Gastroesophageal sphincter (tissue), 4 donors: ENCODE measurements at regions not wholly inside any gene's neighbourhood (a gene's known extent, or its start where the extent isn't known, plus 50 kb on each side); places are given as distances from the start of the nearest gene placed in this dataset.

Experiments used
- ATAC-seq: fragments of 150-250 bp; one replicate; pipeline ENCODE4 v1.9.1; 2016; ENCODE audit warnings: mild to moderate bottlenecking, moderate library complexity
- H3K27ac ChIP-seq, 4 donors: fragments of 200-600 bp; sonication (generic) in 3 of 4; 1 replicate in 3 of 4; 2 replicates in 1 of 4; pipeline ENCODE4 v1.5.1; 2016 to 2019
- H3K27me3 ChIP-seq: fragments of 200-600 bp; sonication (generic); one replicate; pipeline ENCODE4 v1.5.1; 2019
- H3K36me3 ChIP-seq, 2 donors: fragments of 200-600 bp; sonication (generic); one replicate each; pipeline ENCODE4 v1.5.1; 2019; ENCODE audit warnings: control low read depth in 1 of 2
- H3K4me1 ChIP-seq, 3 donors: fragments of 200-600 bp; sonication (generic); 1 replicate in 2 of 3; 2 replicates in 1 of 3; pipeline ENCODE4 v1.5.1; 2016 to 2019; ENCODE audit warnings: control low read depth in 2 of 3
- H3K4me3 ChIP-seq, 2 donors: fragments of 200-600 bp; sonication (generic); one replicate each; pipeline ENCODE4 v1.5.1; 2019; ENCODE audit warnings: mild to moderate bottlenecking in 1 of 2, moderate library complexity in 1 of 2
- H3K9me3 ChIP-seq, 3 donors: fragments of 200-600 bp; sonication (generic); one replicate each; pipeline ENCODE4 v1.5.1; 2017 to 2019; ENCODE audit warnings: control low read depth in 2 of 3
- EP300 ChIP-seq: sonication (generic); formaldehyde crosslinking; IDR thresholded peaks from one replicate; pipeline ENCODE4 v1.6.1; 2017; ENCODE audit warnings: antibody characterized with exemption, mild to moderate bottlenecking
- POLR2A ChIP-seq, 2 donors: fragments of 450-650 bp; IDR thresholded peaks; one replicate each; pipeline ENCODE4 v1.6.1; 2017; ENCODE audit warnings: antibody characterized with exemption in 2 of 2, mild to moderate bottlenecking in 2 of 2, moderate library complexity in 1 of 2
- POLR2AphosphoS5 ChIP-seq: sonication (generic); formaldehyde crosslinking; IDR thresholded peaks from one replicate; pipeline ENCODE4 v1.6.1; 2017; ENCODE audit warnings: antibody characterized with exemption
- WGBS, 2 donors: methylation state at CpG; one replicate each; pipeline ENCODE4 v1.1.5; 2018; ENCODE audit warnings: low coverage in 1 of 2; 5-methylcytosine and 5-hydroxymethylcytosine counted together
- TF ChIP-seq, protein P1 (sequence below), 4 experiments: fragments of 200-600 bp in 2 of 4; fragments of 450-650 bp in 2 of 4; sonication (generic) in 1 of 4; IDR thresholded peaks; one replicate each; pipeline ENCODE4 v1.5.1; 2017 to 2019; ENCODE audit warnings: antibody characterized with exemption in 4 of 4, mild to moderate bottlenecking in 2 of 4, moderate library complexity in 2 of 4

DNA sequence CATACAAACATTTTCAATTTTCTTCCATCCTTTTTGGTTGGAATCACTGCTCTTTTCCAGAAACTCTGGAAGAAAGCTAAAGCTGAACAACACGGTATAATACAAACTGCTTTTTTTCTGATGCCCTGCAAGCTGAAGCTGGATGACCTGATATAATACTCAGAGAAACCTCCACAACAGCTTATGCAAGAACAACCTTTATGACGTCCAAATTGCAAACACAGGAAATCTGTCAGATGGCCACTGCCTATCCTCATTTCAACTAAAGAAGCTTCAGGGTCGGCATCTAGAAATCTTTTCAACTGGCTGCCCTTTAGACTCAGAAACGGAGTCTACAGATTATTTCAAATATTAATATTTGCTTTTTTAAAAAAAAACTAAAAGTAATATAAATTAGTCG, 106.5 kb upstream of the PRDM9 start:
- Histone ChIP-seq H3K4me1 (no peaks in the 10 kb centered on the region), H3K36me3 (no peaks in the 10 kb centered on the region), H3K4me3 (no peak overlapping the region), H3K9me3 (no peaks in the 10 kb centered on the region), H3K27ac (no peak overlapping the region), H3K27me3 (no peaks in the 10 kb centered on the region)
- 66 to 68% methylated on average over 3 to 5 of the region's 5 CpGs for WGBS, 2 donors
- ATAC-seq, result no peak
- TF ChIP-seq, protein P1, sequence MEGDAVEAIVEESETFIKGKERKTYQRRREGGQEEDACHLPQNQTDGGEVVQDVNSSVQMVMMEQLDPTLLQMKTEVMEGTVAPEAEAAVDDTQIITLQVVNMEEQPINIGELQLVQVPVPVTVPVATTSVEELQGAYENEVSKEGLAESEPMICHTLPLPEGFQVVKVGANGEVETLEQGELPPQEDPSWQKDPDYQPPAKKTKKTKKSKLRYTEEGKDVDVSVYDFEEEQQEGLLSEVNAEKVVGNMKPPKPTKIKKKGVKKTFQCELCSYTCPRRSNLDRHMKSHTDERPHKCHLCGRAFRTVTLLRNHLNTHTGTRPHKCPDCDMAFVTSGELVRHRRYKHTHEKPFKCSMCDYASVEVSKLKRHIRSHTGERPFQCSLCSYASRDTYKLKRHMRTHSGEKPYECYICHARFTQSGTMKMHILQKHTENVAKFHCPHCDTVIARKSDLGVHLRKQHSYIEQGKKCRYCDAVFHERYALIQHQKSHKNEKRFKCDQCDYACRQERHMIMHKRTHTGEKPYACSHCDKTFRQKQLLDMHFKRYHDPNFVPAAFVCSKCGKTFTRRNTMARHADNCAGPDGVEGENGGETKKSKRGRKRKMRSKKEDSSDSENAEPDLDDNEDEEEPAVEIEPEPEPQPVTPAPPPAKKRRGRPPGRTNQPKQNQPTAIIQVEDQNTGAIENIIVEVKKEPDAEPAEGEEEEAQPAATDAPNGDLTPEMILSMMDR (IDR thresholded peaks at IDR 0.05), result no peak
- TF ChIP-seq EP300 (no peak), POLR2A (IDR thresholded peaks at IDR 0.05) (no peak), POLR2AphosphoS5 (no peak)

DNA sequence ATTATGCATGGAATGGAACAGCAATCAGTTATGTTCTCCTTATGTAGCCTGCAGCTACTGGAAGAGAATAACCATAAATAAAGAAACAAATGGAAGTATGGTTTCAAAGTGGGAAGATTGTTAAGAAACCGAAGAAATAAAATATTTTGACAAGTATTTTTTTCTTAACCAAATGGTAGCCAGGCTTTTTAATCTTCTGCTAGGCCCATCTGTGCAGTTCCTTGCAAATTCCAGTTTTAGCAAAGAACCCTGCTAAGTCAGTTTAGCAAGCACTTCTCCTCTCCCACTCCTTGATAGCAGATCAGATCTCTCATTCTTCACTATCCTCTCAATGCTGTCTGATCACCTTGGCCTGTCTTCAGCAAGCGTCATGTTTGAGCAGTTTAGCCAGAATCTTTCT, 111.1 kb upstream of the PRDM9 start:
- Histone ChIP-seq H3K9me3 (no peaks in the 10 kb centered on the region), H3K4me1 (no peaks in the 10 kb centered on the region), H3K27ac (no peak overlapping the region), H3K4me3 (no peak overlapping the region), H3K36me3 (no peaks in the 10 kb centered on the region), H3K27me3 (no peaks in the 10 kb centered on the region)
- no peak for ATAC-seq
- WGBS, 2 donors, result 36 to 79% methylated on average over 2 of the region's 2 CpGs
- TF ChIP-seq POLR2A (IDR thresholded peaks at IDR 0.05) (no peak), EP300 (no peak), POLR2AphosphoS5 (no peak)
- TF ChIP-seq, protein P1 (IDR thresholded peaks at IDR 0.05), result no peak

DNA sequence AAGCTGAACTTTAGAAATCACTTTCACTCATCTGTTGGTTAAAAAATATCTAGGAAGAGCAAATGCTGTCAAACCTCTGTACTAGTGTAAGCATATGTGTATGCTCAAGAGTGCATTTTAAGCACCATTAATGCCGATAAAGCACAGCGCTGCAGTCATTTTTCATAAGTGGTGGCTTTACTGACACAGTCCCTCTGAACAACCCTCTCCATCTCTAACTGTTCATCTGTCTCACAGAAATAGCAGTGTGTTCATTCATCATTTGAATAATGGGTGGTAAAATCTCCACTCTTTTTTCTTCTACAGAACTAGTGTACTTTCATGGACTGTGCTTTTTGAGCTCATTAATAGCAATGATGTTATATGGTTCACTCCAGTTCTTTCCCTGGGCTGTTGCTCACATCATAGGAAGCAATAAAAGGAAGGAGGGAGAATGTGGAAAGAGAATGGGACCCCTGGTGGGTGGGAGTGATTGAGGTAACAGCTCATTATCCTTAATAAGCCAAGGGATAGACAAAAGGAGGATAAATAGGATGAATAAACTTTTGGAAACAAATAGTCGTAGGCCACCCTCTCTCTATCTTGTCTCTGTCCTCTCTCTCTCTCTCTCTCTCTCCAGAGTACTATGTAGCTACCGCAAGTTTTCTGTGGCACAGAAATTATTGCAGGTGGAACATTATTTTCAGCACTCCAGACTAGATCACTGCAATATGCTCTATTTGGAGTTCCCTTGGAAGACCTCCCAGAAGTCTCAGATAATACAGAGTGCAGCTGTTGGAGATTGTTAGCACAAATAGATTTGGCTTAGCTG, 117.9 kb upstream of the PRDM9 start:
- no peak overlapping the region for H3K4me3 ChIP-seq
- 13 to 28% methylated on average over 3 to 4 of the region's 4 CpGs for WGBS, 2 donors
- ATAC-seq, result peak; percentile 36
- no peak overlapping the region for H3K27ac ChIP-seq
- H3K36me3 ChIP-seq, result no peaks in the 10 kb centered on the region
- H3K9me3 ChIP-seq, result no peaks in the 10 kb centered on the region
- H3K27me3 ChIP-seq, result no peaks in the 10 kb centered on the region
- TF ChIP-seq POLR2A (IDR thresholded peaks at IDR 0.05), result no peak
- TF ChIP-seq, protein P1 (IDR thresholded peaks at IDR 0.05), result no peak
- no peak for TF ChIP-seq POLR2AphosphoS5
- no peak for TF ChIP-seq EP300
- peaks cover 0 to 8% (median 0%) of the 10 kb centered on the region in 3 donors for H3K4me1 ChIP-seq

DNA sequence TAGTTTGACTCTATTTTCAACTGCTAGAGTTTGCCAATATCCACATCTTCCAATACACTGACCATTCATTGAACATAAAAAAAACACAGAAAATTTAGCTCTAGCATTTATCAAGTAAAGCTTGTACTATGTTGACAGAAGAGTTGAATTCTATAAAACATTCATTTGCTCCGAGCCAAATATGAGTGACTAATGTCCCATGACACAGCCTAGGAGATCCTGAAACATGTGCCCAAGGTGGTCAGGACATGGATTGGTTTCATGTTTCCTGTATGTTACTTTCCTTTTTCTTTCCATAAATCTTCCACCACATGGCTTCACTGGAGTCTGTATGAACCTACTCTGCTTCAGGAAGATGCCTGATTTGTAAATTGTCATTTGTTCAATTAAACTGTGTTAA, 122.4 kb upstream of the PRDM9 start:
- no peak overlapping the region for H3K27ac ChIP-seq
- H3K27me3 ChIP-seq, result no peaks in the 10 kb centered on the region
- no peaks in the 10 kb centered on the region for H3K9me3 ChIP-seq
- no peak overlapping the region for H3K4me3 ChIP-seq
- TF ChIP-seq POLR2A (IDR thresholded peaks at IDR 0.05) (no peak), EP300 (no peak), POLR2AphosphoS5 (no peak)
- TF ChIP-seq, protein P1 (IDR thresholded peaks at IDR 0.05), result no peak
- ATAC-seq, result no peak
- 67 to 77% methylated on average over 1 of the region's 1 CpG for WGBS, 2 donors
- H3K4me1 ChIP-seq, result peaks cover 0 to 8% (median 0%) of the 10 kb centered on the region in 3 donors
- no peaks in the 10 kb centered on the region for H3K36me3 ChIP-seq

DNA sequence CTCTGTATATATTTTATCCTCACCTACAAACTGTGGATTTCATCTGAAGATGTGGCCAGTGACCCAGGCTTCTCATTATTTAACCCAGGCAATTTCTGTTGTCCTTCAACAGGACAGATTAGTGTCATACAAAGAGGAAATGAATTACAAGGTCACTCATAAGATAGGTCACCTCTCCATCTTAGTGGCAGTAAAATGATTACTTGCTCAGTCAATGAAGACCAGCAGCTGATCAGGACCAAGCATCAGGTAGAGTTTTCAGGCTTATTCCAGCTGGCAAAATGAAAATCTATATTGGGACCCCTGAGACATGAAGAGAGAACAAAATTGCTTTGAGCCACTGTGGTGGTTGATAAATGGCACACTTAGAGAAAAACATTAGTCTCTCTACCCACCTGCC, 135.2 kb upstream of the PRDM9 start:
- Histone ChIP-seq H3K27ac (no peak overlapping the region), H3K36me3 (no peaks in the 10 kb centered on the region), H3K4me1 (no peaks in the 10 kb centered on the region), H3K9me3 (no peaks in the 10 kb centered on the region), H3K4me3 (no peak overlapping the region), H3K27me3 (no peaks in the 10 kb centered on the region)
- TF ChIP-seq POLR2A (IDR thresholded peaks at IDR 0.05) (no peak), EP300 (no peak)
- TF ChIP-seq, protein P1 (IDR thresholded peaks at IDR 0.05), result no peak
- ATAC-seq, result no peak
